Liver (tissue), 8 donors: ENCODE measurements at regions not wholly inside any gene's neighbourhood (a gene's known extent, or its start where the extent isn't known, plus 50 kb on each side); places are given as distances from the start of the nearest gene placed in this dataset.

Experiments
- DNase-seq: peaks from one replicate; pipeline ENCODE4 v3.0.0-alpha.2; 2017; ENCODE audit warnings: low spot score
- H3K27ac ChIP-seq, 2 donors: one replicate each; pipeline ENCODE4 v1.7.0; 2013; ENCODE audit warnings: inconsistent platforms in 2 of 2, low read length in 2 of 2, control low read depth in 1 of 2, low read depth in 1 of 2, mild to moderate bottlenecking in 1 of 2
- H3K27me3 ChIP-seq, 4 donors: one replicate each; pipeline versions ENCODE4 v1.6.1 to v1.7.0; 2013; ENCODE audit warnings: low read length in 3 of 4, inconsistent platforms in 1 of 4, mild to moderate bottlenecking in 1 of 4, moderate library complexity in 1 of 4; ENCODE audit not compliant: control insufficient read depth in 4 of 4, insufficient read depth in 4 of 4
- H3K36me3 ChIP-seq, 4 donors: one replicate each; pipeline versions ENCODE4 v1.6.1 to v1.7.0; 2013; ENCODE audit warnings: low read length in 3 of 4, mild to moderate bottlenecking in 3 of 4, low read depth in 1 of 4, moderate library complexity in 1 of 4; ENCODE audit not compliant: control insufficient read depth in 4 of 4, insufficient read depth in 3 of 4
- H3K4me1 ChIP-seq, 4 donors: one replicate each; pipeline versions ENCODE4 v1.6.1 to v1.7.0; 2013; ENCODE audit warnings: low read length in 3 of 4, mild to moderate bottlenecking in 3 of 4, moderate library complexity in 1 of 4; ENCODE audit not compliant: control insufficient read depth in 4 of 4, insufficient read depth in 4 of 4
- H3K4me3 ChIP-seq, 3 donors: one replicate each; pipeline versions ENCODE4 v1.6.1 to v1.7.0; 2013; ENCODE audit warnings: low read length in 3 of 3, control low read depth in 1 of 3, low read depth in 1 of 3, mild to moderate bottlenecking in 1 of 3
- H3K9ac ChIP-seq, 2 donors: one replicate each; pipeline ENCODE4 v1.7.0; 2013; ENCODE audit warnings: low read length in 2 of 2, mild to moderate bottlenecking in 2 of 2, moderate library complexity in 2 of 2, control low read depth in 1 of 2, low read depth in 1 of 2
- H3K9me3 ChIP-seq, 4 donors: one replicate each; pipeline versions ENCODE4 v1.6.1 to v1.7.0; 2013; ENCODE audit warnings: low read length in 3 of 4; ENCODE audit not compliant: control insufficient read depth in 4 of 4
- EGR1 ChIP-seq, 2 donors: IDR thresholded peaks; 2 replicates each; pipeline ENCODE4 v1.6.1; 2016 to 2018; ENCODE audit warnings: antibody characterized with exemption in 2 of 2, low read depth in 2 of 2
- FOXA1 ChIP-seq: IDR thresholded peaks from 2 replicates; pipeline ENCODE4 v1.6.1; 2016; ENCODE audit warnings: antibody characterized with exemption
- FOXA2 ChIP-seq: IDR thresholded peaks from 2 replicates; pipeline ENCODE4 v1.6.1; 2016; ENCODE audit warnings: antibody characterized with exemption
- GABPA ChIP-seq, 2 donors: IDR thresholded peaks in 1 of 2; conservative IDR thresholded peaks in 1 of 2; 2 replicates each; pipeline ENCODE4 v1.6.1; 2016; ENCODE audit warnings: antibody characterized with exemption in 2 of 2, mild to moderate bottlenecking in 1 of 2, moderate library complexity in 1 of 2
- HNF4A ChIP-seq, 2 donors: conservative IDR thresholded peaks; 2 replicates each; pipeline ENCODE4 v1.6.1; 2016; ENCODE audit warnings: antibody characterized with exemption in 2 of 2, mild to moderate bottlenecking in 2 of 2
- HNF4G ChIP-seq: IDR thresholded peaks from 2 replicates; pipeline ENCODE4 v1.6.1; 2016; ENCODE audit warnings: antibody characterized with exemption
- JUND ChIP-seq, 2 donors: IDR thresholded peaks; 2 replicates each; pipeline ENCODE4 v1.6.1; 2016; ENCODE audit warnings: antibody characterized with exemption in 2 of 2
- NR2F2 ChIP-seq: IDR thresholded peaks from 2 replicates; pipeline ENCODE4 v1.6.1; 2016; ENCODE audit warnings: antibody characterized with exemption
- RXRA ChIP-seq, 2 donors: IDR thresholded peaks; 2 replicates each; pipeline ENCODE4 v1.6.1; 2017 to 2018; ENCODE audit warnings: antibody characterized with exemption in 2 of 2, mild to moderate bottlenecking in 1 of 2
- SP1 ChIP-seq: IDR thresholded peaks from 2 replicates; pipeline ENCODE4 v1.6.1; 2018; ENCODE audit warnings: antibody characterized with exemption, mild to moderate bottlenecking
- TAF1 ChIP-seq: conservative IDR thresholded peaks from 2 replicates; pipeline ENCODE4 v1.6.1; 2016; ENCODE audit warnings: antibody characterized with exemption, mild to moderate bottlenecking
- YY1 ChIP-seq: IDR thresholded peaks from 2 replicates; pipeline ENCODE4 v1.6.1; 2016; ENCODE audit warnings: antibody characterized with exemption, mild to moderate bottlenecking
- WGBS: extraction: QIAGEN DNeasy Blood & Tissue Kit; methylation state at CpG from one replicate; pipeline ENCODE4 v1.1.7; 2013; 5-methylcytosine and 5-hydroxymethylcytosine counted together
- TF ChIP-seq, protein P1 (sequence below): IDR thresholded peaks from 2 replicates; pipeline ENCODE4 v1.6.1; 2016; ENCODE audit warnings: antibody characterized with exemption
- TF ChIP-seq, protein P2 (sequence below): IDR thresholded peaks from 2 replicates; pipeline ENCODE4 v1.6.1; 2016; ENCODE audit warnings: antibody characterized with exemption
- TF ChIP-seq, protein P3 (sequence below): fragments of 150-350 bp; IDR thresholded peaks from 2 replicates; pipeline ENCODE4 v1.5.1; 2017; ENCODE audit warnings: improper control_type of control experiment, low read depth, low read length; ENCODE audit not compliant: missing input control
- TF ChIP-seq, protein P4 (sequence below): IDR thresholded peaks from 2 replicates; pipeline ENCODE4 v1.6.1; 2016; ENCODE audit warnings: antibody characterized with exemption
- TF ChIP-seq, protein P5 (sequence below): IDR thresholded peaks from 2 replicates; pipeline ENCODE4 v1.6.1; 2016; ENCODE audit warnings: antibody characterized with exemption, mild to moderate bottlenecking
- donor health status: healthy.
- donor health status: healthy.
- donor health status: healthy.
- donor health status: healthy.
- donor health status: healthy.

DNA sequence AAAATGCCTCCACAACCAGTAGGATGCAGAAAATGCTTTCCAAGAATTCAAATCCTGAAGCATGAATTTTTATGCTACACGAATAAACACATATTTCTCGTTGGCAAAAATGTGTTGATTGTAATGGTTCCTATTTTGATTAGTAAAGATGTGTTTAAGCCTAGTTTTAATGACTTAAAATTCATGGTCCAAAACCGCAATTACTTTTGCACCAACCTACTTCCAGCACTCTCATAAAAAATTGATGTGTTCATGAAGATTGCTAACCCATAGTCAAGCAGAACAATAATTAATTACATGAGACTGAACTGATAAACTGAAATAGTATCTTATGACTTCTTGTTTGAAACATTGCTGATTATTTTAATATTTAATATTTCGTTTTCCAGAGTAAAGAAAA, 828.8 kb downstream of the CCSER2 start:
- no peaks in the 10 kb centered on the region for H3K4me1 ChIP-seq
- no peaks in the 10 kb centered on the region for H3K9me3 ChIP-seq
- TF ChIP-seq SP1 (no peak), JUND (IDR thresholded peaks at IDR 0.05) (no peak)
- TF ChIP-seq, protein P1, sequence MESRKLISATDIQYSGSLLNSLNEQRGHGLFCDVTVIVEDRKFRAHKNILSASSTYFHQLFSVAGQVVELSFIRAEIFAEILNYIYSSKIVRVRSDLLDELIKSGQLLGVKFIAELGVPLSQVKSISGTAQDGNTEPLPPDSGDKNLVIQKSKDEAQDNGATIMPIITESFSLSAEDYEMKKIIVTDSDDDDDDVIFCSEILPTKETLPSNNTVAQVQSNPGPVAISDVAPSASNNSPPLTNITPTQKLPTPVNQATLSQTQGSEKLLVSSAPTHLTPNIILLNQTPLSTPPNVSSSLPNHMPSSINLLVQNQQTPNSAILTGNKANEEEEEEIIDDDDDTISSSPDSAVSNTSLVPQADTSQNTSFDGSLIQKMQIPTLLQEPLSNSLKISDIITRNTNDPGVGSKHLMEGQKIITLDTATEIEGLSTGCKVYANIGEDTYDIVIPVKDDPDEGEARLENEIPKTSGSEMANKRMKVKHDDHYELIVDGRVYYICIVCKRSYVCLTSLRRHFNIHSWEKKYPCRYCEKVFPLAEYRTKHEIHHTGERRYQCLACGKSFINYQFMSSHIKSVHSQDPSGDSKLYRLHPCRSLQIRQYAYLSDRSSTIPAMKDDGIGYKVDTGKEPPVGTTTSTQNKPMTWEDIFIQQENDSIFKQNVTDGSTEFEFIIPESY, result no peak
- TF ChIP-seq, protein P2, sequence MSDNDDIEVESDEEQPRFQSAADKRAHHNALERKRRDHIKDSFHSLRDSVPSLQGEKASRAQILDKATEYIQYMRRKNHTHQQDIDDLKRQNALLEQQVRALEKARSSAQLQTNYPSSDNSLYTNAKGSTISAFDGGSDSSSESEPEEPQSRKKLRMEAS, result no peak
- WGBS, result 81% methylated on average over 4 of the region's 4 CpGs
- no peak for DNase-seq
- H3K9ac ChIP-seq, result no peak overlapping the region
- H3K4me3 ChIP-seq, result no peak overlapping the region
- no peak overlapping the region for H3K27ac ChIP-seq
- H3K27me3 ChIP-seq, result no peaks in the 10 kb centered on the region
- H3K36me3 ChIP-seq, result no peaks in the 10 kb centered on the region

DNA sequence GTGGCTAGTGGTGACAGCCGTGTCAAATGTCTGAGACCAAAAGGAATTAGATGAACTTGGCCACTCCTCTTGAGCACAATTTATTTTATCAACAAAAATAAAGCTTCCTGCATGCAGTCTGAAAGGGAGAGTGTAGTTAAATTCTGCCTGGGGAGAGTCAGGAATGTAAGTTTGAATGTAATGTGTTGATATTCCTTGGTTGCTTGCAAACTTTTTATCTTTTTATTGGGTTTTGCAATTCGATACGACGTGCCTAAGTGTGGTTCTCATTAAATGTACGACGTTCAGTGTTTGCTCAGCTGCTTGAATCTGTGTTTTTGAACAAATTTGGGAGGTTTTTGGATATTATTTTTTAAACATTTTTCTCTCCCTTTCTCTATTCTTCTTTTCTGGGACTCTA, 839.9 kb downstream of the CCSER2 start:
- H3K36me3 ChIP-seq, result no peaks in the 10 kb centered on the region
- H3K4me1 ChIP-seq, result no peaks in the 10 kb centered on the region
- no peak overlapping the region for H3K9ac ChIP-seq
- no peak for DNase-seq
- H3K9me3 ChIP-seq, result no peaks in the 10 kb centered on the region
- H3K27ac ChIP-seq, result no peak overlapping the region
- no peak for TF ChIP-seq EGR1 (IDR thresholded peaks at IDR 0.05; ENCODE audit: low read depth in 2 of 2)
- TF ChIP-seq, protein P3, sequence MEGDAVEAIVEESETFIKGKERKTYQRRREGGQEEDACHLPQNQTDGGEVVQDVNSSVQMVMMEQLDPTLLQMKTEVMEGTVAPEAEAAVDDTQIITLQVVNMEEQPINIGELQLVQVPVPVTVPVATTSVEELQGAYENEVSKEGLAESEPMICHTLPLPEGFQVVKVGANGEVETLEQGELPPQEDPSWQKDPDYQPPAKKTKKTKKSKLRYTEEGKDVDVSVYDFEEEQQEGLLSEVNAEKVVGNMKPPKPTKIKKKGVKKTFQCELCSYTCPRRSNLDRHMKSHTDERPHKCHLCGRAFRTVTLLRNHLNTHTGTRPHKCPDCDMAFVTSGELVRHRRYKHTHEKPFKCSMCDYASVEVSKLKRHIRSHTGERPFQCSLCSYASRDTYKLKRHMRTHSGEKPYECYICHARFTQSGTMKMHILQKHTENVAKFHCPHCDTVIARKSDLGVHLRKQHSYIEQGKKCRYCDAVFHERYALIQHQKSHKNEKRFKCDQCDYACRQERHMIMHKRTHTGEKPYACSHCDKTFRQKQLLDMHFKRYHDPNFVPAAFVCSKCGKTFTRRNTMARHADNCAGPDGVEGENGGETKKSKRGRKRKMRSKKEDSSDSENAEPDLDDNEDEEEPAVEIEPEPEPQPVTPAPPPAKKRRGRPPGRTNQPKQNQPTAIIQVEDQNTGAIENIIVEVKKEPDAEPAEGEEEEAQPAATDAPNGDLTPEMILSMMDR, result no peak
- TF ChIP-seq, protein P4, sequence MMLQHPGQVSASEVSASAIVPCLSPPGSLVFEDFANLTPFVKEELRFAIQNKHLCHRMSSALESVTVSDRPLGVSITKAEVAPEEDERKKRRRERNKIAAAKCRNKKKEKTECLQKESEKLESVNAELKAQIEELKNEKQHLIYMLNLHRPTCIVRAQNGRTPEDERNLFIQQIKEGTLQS, result no peak
- TF ChIP-seq, protein P5, sequence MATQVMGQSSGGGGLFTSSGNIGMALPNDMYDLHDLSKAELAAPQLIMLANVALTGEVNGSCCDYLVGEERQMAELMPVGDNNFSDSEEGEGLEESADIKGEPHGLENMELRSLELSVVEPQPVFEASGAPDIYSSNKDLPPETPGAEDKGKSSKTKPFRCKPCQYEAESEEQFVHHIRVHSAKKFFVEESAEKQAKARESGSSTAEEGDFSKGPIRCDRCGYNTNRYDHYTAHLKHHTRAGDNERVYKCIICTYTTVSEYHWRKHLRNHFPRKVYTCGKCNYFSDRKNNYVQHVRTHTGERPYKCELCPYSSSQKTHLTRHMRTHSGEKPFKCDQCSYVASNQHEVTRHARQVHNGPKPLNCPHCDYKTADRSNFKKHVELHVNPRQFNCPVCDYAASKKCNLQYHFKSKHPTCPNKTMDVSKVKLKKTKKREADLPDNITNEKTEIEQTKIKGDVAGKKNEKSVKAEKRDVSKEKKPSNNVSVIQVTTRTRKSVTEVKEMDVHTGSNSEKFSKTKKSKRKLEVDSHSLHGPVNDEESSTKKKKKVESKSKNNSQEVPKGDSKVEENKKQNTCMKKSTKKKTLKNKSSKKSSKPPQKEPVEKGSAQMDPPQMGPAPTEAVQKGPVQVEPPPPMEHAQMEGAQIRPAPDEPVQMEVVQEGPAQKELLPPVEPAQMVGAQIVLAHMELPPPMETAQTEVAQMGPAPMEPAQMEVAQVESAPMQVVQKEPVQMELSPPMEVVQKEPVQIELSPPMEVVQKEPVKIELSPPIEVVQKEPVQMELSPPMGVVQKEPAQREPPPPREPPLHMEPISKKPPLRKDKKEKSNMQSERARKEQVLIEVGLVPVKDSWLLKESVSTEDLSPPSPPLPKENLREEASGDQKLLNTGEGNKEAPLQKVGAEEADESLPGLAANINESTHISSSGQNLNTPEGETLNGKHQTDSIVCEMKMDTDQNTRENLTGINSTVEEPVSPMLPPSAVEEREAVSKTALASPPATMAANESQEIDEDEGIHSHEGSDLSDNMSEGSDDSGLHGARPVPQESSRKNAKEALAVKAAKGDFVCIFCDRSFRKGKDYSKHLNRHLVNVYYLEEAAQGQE, result no peak
- no peak for TF ChIP-seq HNF4A (conservative IDR thresholded peaks at IDR 0.05)
- TF ChIP-seq NR2F2, result no peak
- TF ChIP-seq YY1, result no peak
- no peak for TF ChIP-seq FOXA2
- TF ChIP-seq JUND (IDR thresholded peaks at IDR 0.05), result no peak
- no peak for TF ChIP-seq GABPA (IDR thresholded peaks at IDR 0.05 in 1 of 2, conservative IDR thresholded peaks at IDR 0.05 in 1 of 2)
- TF ChIP-seq FOXA1, result no peak
- no peak for TF ChIP-seq HNF4G
- no peak for TF ChIP-seq RXRA (IDR thresholded peaks at IDR 0.05)
- TF ChIP-seq TAF1, result no peak
- TF ChIP-seq, protein P1, result no peak
- WGBS, result 75% methylated on average over 6 of the region's 6 CpGs
- no peaks in the 10 kb centered on the region for H3K27me3 ChIP-seq
- no peak overlapping the region for H3K4me3 ChIP-seq
